ENCODE measurements at regions not wholly inside any gene's neighbourhood (a gene's known extent, or its start where the extent isn't known, plus 50 kb on each side); places are given as distances from the start of the nearest gene placed in this dataset.
A peak's percentile ranks its signal among the peaks of the same experiment; 100 is the strongest.

GRCh38 chr11:37076866-37077265, 478.8 kb upstream of the RAG2 start:
- no peak for DNase-seq (ENCODE audit: low read depth in 2 of 2)

GRCh38 chr11:37072538-37073055, 474.6 kb upstream of the RAG2 start:
- no peak for DNase-seq (ENCODE audit: low read depth in 2 of 2)

GRCh38 chr11:37050311-37050710, 452.3 kb upstream of the RAG2 start:
- no peak for DNase-seq (ENCODE audit: low read depth in 2 of 2)

GRCh38 chr11:37040921-37041320, 442.9 kb upstream of the RAG2 start:
- DNase-seq (ENCODE audit: low read depth in 2 of 2): no peak

GRCh38 chr11:37038911-37039310, 440.9 kb upstream of the RAG2 start:
- DNase-seq (ENCODE audit: low read depth in 2 of 2): no peak

DNA sequence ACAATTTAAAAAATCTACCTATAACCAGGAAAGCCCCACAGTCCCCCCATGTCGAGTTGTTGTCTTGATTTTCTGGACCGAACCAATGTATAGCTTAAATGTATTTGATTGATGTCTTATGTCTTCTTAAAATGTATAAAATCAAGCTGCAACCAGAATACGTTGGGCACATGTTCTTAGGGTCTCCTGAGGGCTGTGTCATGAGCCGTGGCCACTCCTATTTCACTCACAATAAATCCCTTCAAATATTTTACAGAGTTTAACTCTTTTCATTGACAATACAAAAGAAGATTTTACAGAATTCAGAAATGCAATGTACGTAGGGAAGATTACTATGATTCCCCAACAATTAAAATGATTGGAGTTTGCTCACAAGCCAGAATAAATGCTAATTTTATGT, 428.7 kb upstream of the RAG2 start:
- DNase-seq (ENCODE audit: low read depth in 2 of 2): no peak

GRCh38 chr11:37026326-37026725, 428.3 kb upstream of the RAG2 start:
- DNase-seq (ENCODE audit: low read depth in 2 of 2): no peak

DNA sequence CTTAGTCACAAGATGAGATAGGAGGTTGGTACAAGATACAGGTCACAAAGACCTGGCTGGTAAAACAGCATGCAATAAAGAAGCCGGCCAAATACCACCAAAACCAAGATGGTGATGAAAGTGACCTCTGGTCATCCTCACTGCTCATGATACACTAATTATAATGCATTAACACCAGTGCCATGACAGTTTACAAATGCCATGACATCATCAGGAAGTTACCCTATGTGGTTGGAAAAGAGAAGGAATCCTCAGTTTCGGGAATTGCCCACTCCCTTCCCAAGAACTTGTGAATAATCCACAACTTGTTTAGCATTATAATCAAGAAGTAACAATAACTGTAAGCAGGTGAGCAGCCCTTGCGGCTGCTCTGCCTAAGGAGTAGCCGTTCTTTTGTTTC, 408.5 kb upstream of the RAG2 start:
- no peak for DNase-seq (ENCODE audit: low read depth in 2 of 2)

DNA sequence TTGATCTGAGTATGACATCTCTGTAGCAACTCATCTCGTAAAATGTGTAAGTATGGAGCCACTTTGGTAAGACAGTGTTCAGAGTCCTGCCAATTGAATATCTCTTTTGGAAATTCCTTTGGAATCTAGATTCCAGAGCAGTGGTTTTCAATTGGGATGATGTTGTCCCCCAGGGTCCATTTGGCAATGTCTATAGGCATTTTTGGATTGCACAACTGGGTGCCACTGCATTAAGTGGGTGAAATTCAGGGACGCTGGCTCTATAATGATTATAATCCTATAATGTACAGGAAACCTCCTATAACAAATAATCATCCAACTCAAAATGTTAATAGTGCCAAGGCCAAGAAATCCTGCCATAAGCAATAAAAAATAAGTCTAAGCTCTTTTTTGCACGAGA, 404.8 kb upstream of the RAG2 start:
- DNase-seq (ENCODE audit: low read depth in 2 of 2): no peak

- no peak for DNase-seq (ENCODE audit: low read depth in 2 of 2)
Observed at GRCh38 chr11:36997656-36998055, 399.6 kb upstream of the RAG2 start.

DNA sequence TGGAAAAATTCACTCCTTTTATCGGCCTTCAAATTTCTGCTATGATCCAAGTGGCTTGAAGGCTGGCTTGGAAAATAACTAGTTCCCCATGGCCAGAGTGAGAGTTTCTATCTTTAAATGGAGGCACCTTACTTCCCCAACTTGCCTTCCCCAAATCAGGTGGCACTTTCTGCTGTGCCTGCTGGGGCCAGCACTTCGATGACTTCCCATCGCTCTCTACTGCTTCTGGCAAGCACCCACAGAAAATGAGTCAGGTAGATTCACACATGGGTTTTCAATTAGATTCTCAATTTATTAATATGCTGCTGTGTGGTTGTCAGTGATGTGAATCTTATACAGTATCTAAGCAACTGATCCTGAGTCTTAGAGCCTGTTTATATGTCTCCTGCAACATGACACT, 398.8 kb upstream of the RAG2 start:
- no peak for DNase-seq (ENCODE audit: low read depth in 2 of 2)

GRCh38 chr11:36994208-36994607, 396.2 kb upstream of the RAG2 start:
- no peak for DNase-seq (ENCODE audit: low read depth in 2 of 2)

DNA sequence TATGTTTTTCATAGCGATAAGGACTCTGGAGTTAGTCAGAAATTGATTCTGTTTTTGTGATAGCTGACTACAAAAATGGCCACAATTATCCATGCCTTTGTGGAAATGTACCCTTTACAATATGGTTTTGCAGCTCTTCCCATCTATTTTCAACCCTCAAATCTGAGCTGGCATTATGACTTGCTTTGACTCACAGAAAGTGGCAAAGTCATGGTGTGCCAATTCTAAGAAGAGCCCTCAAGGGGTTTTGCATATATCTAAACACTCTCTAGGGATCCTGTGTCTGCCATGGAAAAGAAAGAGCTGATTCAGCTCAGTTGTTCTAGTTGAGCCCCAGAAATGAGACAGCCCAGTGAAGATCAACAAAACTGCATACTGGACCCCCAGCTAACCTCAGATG, 390.5 kb upstream of the RAG2 start:
- no peak for DNase-seq (ENCODE audit: low read depth in 2 of 2)

DNA sequence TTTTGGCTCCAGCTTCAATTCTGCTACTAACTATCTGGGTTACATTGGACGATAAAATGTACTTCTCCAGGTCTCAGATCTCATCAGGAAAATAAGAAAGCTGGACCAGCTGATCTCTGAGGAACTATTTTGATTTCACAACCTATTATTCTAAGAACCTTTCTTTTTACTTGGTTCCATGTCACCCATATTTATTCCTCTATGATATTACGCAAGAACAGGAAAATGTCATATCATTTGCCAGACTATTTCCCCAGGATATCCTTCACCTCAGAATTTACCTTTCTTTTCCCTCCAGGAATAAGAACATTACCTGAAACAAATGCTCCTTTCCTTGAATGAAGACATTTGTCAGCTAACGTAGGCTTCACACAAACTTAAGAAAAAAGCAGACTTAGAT, 387.5 kb upstream of the RAG2 start:
- no peak for DNase-seq (ENCODE audit: low read depth in 2 of 2)

DNA sequence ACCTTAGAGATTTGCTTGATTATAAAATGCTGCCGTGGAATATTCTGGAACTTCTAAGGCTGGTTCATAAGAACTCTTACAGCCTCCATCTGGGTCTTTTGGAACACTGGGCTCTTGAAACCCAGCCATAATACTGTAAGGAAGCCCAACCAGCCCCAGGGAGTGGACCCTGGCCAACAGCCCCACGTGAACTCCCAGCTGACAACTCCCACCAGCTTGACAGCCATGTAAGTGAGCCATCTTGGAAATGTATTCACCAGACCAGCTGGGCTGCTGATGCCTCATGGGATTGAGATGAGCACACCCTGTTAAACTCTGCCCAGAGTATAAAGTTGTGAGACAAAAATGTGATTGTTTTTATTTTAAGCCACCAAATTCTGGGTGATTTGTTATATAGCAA, 378.7 kb upstream of the RAG2 start:
- DNase-seq (ENCODE audit: low read depth in 2 of 2): no peak

DNA sequence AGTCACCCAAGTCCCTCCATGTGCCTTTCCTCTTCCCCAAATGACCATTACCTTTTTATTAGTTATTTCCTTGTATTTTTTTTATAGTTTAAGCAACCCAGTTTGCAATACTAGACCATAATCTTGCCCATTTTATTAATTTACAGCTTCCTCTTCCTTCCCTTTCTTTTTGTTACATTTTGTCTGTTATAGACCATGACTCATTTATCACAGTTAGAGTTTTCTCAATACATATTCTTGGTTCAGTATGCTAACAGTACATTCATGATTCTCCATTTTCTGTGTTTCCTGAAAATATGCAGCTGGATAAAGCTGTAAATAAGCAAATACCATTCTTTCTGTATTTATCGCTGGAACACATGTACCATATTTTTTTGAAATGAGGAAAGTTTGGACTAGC, 376.7 kb upstream of the RAG2 start:
- no peak for DNase-seq (ENCODE audit: low read depth in 2 of 2)

DNA sequence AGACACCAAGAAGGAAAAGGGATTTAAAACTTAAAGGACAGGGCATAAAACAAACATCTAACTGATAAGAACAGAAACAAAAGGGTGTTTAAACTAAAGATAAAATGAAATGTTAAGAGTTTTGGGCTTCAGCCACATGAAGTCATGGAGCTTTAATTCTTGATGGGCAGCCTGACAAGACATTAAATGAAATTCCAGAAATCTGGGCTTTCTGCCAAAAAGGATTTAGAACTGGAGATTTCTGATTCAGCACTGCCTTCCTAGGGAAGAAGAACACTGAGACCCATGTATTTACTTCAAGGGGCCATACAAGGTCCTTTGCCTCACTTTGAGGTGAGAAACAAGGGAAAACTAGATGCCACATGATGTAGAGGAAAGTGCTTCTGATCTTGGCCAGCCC, 355.9 kb upstream of the RAG2 start:
- DNase-seq (ENCODE audit: low read depth in 2 of 2): peak; percentile 6

- no peak for DNase-seq (ENCODE audit: low read depth in 2 of 2)
Observed at GRCh38 chr11:36948460-36949127, 350.6 kb upstream of the RAG2 start.

- no peak for DNase-seq (ENCODE audit: low read depth in 2 of 2)
Observed at GRCh38 chr11:36945384-36945783, 347.3 kb upstream of the RAG2 start.

DNA sequence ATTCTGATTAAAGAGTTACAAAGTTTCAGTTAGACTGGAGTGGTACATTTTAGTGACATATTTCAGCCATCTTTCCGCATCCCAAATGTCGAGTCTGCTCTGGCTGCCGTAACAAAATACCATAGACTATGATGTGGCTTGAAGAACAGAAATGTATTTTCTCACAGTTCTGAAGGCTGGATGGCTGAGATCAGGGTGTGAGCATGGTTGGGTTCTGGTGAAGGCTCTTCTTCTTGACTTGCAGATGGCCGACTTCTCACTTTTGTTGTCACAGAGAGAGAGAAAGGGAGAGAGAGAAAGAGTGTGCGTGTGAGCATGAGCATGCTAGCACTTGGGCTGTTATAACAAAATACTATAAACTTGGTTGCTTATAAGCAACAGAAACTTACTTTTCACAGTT, 335.4 kb upstream of the RAG2 start:
- no peak for DNase-seq (ENCODE audit: low read depth in 2 of 2)

- no peak for DNase-seq (ENCODE audit: low read depth in 2 of 2)
Observed at GRCh38 chr11:36931139-36931538, 333.1 kb upstream of the RAG2 start.

GRCh38 chr11:36930256-36930655, 332.2 kb upstream of the RAG2 start:
- no peak for DNase-seq (ENCODE audit: low read depth in 2 of 2)

- no peak for DNase-seq (ENCODE audit: low read depth in 2 of 2)
Observed at GRCh38 chr11:36929401-36929800, 331.4 kb upstream of the RAG2 start.

GRCh38 chr11:36928621-36929020, 330.6 kb upstream of the RAG2 start:
- DNase-seq (ENCODE audit: low read depth in 2 of 2): no peak
